Activated CD8-positive, alpha-beta memory T cell treated with anti-CD3 and anti-CD28 coated beads, Interleukin-2, amount 50 U/mL, for 1 hour (primary cell): ENCODE measurements at regions not wholly inside any gene's neighbourhood (a gene's known extent, or its start where the extent isn't known, plus 50 kb on each side); places are given as distances from the start of the nearest gene placed in this dataset.
"Not testable (repeated sequence)": the region's sequence is repeated elsewhere in the genome, so short reads cannot be mapped to it uniquely, and the experiment has no call there.

ENCODE experiments used
- DNase-seq: peaks from one replicate; pipeline ENCODE4 v3.0.0-alpha.2; 2020; ENCODE audit errors: extremely low read depth

DNA sequence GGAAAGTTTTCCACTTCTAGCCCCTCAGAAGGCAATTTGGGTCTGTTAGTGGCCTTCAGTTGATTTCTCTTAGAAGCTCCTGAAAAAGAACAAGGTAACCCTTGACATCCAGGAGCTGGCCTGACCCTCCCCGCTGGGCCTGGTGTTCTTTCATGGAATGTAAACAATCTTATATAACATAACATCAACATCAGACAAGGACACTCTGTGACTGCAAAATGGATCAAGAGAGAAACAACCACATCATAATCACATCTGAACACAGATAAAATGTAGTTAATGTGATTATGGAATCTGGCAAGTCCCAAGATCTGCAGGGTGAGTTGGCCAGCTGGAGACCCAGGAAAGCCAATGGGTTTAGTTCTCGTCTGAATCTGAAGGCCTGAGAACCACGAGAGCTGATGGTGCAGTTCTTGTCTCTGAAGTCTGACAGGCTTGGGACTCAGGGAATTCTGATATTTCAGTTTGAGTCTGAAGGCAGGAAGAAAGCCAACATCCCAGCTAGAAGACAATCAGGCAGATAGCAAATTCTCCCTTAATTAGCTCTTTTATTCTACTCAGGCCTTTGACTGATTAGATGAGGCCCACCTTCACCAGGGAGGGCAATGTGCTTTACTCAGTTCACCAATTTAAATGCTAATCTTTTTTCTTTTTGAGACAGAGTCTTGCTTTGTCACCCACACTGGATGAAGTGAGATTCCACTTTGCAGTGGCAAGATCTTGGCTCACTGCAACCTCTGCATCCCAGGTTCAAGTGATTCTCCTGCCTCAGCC lies 91.4 kb upstream of the NAMPT start:
- no peak for DNase-seq

DNA sequence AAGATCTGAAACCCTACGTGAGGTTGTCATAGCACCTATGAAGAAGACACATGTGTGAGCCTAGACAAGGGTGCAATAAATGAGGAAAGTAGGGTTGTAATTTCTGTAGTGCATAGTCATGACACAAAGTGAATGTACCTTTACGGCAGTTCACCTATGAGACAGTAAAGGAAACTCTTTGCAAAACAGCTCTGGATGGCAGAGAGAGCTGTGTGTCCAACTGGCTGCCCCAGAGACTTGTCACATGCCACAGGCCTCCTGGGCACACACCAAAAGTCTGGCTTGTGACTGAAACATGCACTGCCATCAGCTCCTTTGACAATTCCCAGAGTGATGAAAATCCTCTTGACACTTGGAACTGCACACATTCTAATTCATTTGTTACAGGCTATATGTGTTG lies 90.7 kb upstream of the NAMPT start:
- DNase-seq: no peak

DNA sequence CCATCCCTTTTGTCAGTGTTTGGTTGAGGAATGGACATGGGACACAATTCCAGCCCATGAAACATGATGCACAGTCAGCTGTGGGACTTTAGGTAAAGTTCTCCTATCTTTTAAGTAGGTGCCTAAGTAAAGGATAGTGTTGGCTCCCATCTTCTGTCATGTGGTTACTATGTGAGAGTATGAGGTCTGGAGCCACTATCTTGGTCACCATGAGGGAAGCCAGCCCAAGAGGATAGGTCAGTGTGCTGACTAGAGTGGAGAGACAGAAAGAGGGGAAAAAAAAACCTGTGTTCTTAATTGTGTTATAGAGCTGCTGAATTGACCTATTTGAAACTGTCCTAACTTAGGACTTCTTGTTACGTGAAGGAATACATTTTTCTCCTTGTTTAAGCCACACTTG lies 89.7 kb upstream of the NAMPT start:
- no peak for DNase-seq

DNA sequence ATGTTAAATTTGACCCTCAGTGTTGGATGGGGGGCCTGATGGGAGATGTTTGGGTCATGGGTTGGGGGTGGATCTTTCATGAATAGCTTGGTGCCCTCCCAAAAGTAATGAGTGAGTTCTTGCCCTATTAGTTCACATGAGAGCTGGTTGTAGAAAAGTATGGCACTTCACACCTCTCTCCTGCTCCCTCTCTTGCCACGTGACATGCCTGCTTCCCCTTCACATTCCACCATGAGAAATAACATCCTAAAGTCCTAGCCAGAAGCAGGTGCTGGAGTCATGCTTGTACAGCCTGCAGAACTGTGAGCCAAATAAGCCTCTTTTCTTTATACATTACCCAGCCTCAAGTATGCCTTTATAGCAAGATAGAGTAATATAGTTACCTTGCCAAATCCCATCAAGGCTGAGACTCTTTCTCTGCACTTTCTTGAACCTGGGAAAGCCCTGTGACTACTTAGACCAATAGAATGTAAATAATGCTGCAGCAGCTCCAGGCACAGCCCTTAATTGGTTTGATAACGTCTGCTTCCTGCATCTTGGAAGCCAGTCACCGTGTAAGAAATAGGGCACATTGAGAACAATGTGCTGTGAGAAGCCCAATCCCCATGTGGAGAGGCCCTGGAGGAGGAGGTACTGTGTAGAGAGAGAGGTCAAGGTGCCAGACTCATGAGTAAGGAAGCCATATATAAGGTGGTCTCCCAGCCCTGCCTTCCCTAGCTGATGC lies 88.0 kb upstream of the NAMPT start:
- DNase-seq: no peak

DNA sequence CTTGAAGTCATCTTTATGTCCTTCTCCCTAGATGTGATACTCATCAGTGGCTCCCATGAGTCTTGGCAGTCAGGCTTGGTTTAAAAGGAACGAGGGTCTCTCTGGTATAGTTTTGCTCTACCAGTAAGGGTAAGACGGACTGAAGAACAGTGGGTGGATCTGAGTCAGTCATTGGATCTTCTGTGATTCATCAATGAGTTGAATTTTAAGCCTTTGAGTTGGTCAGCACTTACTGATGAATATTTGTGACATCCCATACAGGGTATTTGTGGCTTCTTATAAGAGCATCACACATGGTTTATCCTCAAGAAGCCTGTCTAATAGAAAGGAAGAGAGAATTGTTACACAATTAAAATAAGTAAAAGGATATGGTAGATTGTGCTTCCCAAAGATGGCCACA lies 87.3 kb upstream of the NAMPT start:
- DNase-seq: no peak

DNA sequence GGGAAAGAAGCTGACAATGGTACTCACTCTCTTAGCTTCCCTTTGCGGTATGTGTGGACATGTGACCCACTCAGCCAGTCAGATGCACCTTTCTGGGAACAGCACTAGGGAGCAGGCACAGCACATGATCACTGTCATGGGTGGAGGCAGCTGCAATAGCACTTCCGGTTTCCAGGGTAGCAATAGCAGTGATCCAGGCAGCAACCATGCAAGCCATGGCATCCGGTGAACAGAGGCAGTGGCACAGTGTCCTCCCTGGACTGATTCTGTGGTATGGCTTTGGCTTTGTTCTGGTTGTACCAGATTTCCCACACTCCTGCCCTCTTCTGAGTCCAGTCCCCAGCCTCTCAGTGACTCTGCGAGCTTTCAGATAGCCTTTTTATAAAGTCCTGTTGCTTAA lies 86.8 kb upstream of the NAMPT start:
- no peak for DNase-seq

DNA sequence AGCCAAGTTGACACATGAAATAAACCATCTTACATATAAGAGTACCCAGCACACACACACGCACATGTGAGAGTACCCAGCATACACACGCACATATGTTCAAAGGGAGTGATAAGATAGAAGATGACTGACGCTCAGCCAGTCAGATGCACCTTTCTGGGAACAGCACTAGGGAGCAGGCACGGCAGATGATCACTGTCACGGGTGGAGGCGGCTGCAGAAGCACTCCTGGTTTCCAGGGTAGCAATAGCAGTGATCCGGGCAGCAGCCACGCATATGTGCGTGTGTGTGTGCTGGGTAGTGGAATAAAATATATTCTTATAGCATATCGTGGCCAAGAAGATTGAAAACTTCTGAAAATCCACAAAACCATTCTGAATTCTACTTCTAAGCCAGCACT lies 85.8 kb upstream of the NAMPT start:
- no peak for DNase-seq

DNA sequence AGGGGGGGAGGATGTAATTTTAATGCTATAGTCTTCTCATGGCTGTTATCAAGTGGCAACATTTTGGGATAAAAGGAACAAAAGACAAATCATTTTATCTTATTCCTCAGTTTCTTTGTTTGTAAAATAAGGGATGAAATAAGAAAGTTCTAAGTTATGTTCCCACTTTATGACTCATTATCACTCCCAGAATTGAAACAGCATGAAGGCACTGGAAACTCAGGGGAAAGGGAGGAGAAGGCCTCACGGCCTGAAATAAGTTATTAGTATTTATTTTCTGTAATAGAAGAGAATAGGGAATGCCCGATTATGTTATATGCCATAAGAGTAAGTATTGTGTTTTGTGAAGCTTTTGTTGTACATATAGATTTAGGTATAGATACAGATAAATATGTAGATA lies 85.0 kb upstream of the NAMPT start:
- DNase-seq: no peak

DNA sequence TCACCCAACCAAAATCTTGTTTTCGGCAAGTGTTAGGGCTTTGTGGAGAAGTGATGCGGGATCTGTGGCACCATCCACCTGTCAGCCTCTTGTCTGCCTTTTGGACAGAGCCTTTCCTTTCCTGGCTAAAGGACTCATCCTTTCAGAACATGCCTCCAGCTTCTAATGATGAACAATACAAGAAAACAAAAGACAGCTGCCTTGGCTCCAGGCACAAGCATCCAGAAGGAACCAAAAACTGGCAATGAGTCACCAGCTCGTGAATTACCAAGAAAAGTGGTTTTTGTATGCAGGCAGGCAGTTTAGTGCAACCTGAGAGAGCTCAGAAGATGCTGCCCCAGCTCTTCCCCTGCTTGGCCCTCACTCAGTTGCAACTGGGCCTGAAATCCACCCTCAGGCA lies 84.6 kb upstream of the NAMPT start:
- no peak for DNase-seq

DNA sequence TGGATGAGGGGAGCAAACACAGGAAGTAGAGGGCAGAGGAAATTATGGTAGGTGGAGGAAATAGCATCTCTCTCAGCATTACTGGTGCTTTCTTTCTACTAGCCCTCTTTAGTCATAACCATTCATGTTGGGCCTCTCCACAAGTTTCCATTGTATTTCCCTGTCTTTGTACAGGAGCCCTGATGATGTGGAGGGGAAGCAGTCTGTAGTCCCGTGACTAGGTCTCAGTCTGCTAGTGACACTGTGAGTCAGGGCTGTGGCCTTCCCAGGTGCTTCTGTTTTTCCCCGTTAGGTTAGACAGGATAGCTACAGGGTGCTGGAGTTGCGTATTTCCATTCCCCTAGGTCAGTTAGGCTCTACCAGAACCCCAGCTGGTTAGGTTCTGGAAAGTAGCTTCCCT lies 82.9 kb upstream of the NAMPT start:
- no peak for DNase-seq

DNA sequence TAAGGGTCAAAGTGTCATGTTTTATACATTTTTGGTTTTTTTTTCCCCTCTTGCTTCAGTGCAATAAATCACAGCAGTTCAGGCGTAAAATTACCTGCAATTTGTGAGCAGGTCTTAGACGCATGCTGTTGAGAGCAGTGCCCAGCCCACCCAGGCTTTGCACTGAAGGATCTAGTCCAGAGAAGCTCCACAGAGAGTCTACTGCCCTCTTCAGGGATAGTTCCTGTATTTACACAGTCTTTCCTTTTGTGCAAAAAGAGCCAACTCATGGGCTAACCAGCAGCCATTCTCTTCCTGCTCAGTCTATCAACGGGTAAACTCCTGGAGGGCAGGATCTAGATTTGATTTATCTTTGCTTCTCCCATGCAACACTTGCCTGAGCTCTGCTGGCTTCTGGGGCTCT lies 82.2 kb upstream of the NAMPT start:
- DNase-seq: no peak

DNA sequence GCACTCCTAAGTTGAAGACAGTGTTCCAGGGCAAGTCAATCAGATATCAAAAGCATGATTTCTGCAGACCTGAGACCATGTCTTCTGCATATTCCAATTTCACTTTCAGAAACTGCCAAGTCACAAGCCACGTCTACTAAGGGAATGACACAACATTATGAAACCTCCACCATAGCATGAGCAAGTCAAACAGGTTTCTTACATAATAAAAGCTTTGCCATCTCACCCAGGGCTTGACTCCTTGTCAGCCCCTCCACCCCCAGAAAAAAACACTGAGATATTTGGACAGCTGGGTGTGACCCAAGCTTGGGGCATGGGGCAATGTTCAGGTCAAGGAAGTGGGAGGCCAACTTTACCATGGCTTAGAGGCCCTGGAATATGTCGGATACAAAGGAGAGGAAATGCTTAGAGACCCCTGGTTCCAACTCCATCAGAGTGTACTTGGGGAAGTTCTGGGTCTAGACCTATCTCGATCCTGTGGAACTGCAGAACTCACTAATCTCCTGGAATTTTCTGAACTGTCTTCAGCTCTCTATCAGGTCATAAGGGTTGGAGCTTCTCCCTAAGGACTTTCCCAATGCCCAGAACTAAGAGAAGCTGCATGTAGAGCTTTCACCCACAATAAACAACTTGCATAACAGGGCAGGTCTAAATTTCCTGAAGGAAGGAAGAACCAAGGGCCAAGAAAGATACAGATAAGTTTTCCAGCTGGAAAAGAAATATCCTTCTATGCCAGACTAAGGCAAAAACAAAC lies 80.6 kb upstream of the NAMPT start:
- no peak for DNase-seq

DNA sequence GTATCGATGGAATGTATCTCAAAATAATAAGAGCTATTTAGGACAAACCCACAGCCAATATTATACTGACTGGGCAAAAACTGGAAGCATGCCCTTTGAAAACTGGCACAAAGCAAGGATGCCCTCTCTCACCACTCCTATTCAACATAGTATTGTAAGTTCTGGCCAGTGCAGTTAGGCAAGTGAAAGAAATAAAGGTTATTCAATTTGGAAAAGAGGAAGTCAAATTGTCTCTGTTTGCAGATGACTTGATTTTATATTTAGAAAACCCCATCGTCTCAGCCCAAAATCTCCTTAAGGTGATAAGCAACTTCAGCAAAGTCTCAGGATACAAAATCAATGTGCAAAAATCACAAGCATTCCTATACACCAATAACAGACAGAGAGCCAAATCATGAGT lies 77.7 kb upstream of the NAMPT start:
- DNase-seq: not testable (repeated sequence)

DNA sequence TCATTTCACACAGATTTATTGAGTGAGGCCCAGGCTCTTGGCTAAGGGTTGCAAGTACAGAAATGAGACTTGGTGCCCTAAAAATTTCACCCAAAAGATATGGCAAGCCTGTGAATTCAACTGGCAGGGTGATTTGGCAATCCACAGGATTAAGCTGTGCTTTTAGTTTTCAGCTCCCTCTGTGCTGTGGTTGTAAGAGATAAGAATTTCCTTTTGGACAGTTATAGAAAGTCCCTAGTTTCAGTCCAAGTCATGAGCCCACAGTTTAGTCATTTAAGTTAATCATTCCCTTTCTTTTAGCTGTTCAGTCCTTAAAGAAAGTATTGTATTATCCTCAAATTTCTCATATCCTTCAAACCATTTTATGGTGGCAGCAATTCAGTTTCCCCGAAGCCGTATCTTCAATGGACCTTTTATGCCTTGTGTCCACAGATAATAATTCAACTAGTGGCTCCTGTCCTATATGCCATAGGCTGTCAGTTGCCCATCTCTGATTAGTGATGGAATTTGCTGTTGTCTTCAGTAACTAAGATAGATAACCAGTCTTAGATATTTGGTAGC lies 73.4 kb upstream of the NAMPT start:
- DNase-seq: no peak

DNA sequence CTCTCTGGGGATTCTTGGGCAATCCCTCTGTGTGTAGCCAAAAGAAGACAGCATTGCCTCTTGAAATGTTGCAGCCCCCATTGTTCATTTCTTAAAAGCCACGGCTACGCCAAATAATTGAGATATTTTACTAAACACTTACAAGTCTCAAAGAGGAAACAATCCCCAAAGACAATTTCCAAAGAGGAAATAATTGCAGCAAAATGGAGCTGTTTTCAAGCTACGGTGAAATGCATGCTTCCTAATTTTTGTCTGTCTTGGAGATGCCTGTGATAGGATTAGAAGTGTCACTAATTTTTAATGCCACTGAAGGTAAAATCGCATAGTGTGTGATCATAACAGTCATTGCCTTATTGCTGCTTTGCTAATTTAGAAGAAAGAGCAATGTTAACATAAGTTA lies 72.9 kb upstream of the NAMPT start:
- DNase-seq: no peak

DNA sequence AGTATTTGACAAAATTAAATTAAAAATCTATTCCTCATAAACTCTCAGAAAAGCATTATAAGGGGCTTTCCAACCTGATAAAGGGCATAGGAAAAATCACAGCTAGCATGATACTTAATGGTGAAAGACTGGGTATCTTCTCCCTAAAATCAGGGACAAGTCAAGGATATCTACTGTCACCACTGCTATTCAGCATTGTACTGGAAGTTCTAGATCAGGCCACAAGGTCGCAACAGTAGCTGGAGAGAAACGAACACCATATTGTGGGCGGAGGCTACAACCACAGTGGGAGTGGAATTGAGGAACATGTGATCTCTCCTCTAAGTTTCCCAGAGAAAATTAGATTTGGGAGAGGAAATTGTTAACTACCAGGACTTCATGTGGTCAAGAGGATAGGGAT lies 70.0 kb upstream of the NAMPT start:
- no peak for DNase-seq

DNA sequence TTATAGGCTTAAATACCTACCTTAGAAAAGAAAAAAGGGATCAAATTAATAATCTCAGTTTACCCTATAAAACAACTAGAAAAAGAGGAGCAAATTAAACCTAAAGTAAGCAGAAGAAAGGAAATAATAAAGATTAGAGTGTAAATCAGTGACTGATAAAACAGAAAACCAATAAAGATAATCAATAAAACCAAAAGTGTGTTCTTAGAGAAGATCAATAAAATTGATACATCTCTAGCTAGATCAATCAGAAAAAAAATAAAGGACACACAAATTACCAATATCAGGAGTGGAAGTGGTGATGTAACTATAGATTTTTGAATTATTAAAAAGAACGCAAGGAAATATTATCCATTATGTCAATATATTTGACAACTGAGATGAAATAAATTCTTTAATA lies 69.2 kb upstream of the NAMPT start:
- no peak for DNase-seq

DNA sequence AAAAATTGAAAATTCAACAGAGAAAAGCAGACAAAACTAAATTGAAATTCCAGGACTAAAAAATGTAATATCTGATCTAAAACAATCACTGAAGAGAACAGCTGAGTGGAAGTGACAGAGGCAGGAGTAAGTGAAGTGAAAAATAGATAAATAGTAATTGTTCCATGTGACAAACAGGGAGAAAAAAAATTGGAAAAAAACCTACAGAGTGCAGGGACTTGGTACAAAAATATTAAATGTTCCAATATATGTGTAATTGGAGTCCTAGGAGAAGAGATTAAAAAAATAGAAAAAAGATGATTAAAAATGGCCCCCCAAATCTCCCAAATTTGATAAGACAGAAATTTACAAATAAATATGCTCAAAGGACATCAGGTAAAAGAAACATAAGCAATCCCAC lies 63.4 kb upstream of the NAMPT start:
- DNase-seq: no peak

DNA sequence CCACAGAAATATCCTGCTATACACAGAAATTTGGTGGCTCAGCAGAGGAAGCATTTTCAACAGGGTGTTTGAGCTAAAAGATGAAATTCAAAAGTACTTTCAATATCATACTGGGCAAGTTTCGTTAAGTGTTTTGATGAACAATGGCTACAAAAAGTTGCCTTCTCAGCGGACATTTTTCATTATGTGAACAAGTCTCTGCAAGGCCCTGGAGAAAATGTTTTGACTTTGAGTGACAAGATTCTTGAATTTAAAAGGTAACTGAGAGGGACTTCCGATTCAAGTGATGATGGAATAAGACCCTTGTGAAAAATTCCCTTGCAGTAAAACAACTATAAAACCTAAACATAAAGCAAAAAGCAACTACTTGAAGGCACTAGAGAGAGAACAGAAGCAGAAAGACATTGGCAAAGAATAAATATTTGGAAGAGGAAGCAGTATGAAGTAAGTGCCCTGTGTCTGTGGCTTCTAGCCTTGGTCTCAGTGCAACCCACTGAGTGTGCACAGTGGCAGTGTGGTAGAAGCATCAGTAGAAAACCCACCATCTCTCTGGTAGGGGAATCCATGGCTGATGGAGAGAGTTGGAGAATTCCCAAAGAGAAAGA lies 62.5 kb upstream of the NAMPT start:
- DNase-seq: no peak

DNA sequence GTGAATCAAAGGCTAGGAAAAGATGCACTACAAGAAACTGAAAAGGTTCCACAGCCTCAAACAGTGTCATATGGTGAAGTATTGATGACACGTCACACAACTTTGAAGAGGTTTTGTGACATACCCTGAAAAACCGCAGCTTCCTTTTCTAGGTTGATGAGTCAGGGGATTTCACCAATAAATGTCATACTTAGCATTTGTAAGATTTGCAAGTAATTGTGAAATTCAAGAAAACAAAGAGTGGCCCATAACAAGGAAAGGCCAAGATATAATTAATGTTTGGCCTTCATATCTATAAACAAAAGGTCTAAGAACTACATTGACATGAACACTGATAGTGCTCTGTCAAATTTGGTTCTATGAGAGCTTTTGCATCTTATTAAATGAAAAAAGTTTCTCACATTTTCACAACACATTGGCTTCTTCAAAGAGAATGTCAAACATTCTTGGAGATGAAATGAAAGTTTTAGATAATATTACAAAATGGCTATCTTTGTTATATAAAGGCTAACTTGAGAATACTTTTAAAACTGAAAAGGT lies 62.0 kb upstream of the NAMPT start:
- no peak for DNase-seq

DNA sequence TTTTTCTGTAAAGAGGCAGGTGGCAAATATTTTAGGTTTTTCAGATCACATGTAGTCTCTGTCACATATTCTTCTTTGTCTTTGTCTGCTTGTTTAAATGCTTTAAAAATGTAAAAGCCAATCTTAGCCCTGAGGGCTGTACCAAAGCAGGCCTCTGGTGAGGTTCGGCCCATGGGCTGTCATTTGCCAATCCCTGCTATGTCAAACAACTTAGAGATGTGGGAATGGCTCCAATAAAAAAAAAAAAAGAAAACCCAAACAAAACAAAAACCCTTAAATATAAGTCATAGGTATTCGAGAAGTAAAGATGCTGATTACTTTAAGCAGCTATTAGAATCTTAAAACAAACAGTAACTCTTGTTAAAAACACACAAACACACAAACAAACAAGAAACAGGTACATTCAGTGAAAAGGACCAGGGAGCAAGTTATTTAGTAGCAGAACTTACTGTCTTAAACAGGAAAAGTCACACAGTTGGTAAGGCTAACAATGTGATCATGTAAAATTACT lies 61.4 kb upstream of the NAMPT start:
- no peak for DNase-seq
